ENCODE measurements at regions not wholly inside any gene's neighbourhood (a gene's known extent, or its start where the extent isn't known, plus 50 kb on each side); places are given as distances from the start of the nearest gene placed in this dataset.

DNA sequence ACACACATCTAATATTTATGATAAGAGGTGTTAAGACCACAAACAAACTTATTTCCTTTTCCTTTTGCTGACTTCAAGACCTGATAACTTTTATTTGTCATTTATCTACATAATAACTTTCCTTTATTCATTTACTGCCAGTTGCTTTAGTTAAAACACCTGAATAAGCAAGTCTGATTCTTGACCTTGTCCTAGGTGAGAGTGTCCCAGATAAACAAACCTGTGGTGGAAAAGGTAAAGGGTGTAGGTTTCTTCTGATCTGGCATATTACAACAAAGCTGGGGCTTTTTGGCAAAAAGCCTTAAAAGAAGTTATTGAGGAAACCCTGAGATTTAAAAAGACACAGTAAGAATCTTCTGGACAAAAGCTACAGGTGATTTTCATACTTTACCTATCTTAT lies 191.5 kb downstream of the ZBBX start:
- no peak for DNase-seq

GRCh38 chr3:167187221-167187620 lies 192.9 kb downstream of the ZBBX start:
- DNase-seq, result no peak

DNA sequence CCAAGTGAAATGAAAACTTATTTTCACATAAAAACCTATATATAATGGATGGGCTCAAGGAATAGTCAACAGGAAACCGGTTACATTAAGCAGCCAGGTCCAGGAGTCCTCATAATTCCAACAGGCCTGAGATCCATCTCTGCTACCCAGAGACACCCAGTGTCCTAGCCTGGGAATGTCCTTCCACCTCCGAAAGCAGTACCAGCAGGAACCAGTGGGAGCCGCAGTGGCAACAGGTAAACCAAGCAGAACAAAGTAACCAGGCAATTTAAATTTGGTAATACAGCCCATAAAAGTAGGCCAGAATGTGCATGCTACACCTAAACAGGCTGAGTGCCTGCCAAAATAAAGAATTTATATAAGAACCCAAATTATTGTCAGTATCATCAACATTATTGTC lies 195.6 kb downstream of the ZBBX start:
- no peak for DNase-seq

GRCh38 chr3:167172377-167172776 lies 207.7 kb downstream of the ZBBX start:
- no peak for DNase-seq

GRCh38 chr3:167167491-167167890 lies 212.6 kb downstream of the ZBBX start:
- no peak for DNase-seq

DNA sequence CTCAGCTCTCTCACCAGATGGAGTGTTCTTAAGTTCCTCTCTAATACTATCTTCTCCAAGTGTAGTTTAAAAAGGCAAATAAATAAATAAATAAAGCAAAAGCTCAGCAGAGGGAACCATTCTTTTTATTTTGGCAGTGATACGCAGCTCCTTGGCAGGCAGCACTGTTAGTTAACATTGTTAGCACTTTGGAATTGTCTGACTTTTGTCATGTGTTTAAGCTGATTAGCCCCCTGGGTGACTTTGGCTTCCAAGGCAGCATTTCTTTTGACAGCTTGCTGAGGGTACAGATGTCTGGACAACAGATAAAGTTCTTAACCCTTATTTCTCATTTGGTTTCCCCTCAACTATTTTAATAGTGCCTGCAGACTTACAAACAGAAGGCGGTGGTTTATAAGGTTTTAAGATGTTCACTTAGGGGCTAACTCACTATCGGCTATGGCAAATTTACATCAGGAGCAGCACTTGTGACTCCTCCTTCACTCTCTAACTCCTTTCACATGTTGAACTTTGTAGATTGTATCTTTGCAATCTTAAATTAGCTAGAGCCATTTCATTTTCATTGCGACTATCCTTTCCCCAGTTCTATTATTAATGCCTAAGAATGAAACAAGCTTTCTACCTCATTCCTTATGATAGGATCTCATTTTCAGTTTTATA lies 213.4 kb downstream of the ZBBX start:
- DNase-seq, result no peak

DNA sequence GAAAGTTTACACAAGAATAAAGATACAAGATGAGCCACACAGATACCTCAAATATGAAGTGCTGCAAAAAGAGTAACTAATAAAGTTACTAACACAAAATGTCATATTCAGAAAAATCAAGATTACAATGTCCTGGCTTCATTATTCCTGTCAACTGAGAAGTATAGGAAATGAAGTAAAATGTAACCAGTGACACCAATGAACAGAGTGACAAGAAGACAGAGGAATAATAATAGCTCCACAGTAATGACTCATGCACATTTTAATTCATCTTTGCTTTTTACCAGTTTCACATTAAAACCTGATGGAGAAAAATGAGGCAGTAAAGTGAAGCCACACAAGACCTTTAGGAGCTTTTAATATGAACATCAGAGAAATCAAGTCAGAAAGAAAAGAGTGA lies 214.1 kb downstream of the ZBBX start:
- no peak for DNase-seq

DNA sequence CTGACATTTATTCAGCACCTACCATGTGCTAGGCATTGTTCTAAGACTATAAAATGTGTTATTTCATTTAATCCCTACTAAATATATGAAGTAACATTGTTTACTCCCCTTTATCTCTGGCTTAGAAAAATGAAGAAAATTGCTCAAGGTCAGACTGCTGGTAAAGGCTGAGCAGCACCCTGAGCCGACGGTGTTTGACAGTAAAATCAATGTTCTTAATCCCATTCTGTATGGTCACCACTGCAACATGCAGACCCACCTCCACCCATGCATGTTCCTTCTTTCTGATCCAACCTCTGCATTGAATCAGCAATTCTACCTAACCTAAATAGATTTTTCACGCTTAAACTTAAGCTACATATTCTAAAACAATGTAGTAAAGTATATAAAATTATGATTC lies 216.5 kb downstream of the ZBBX start:
- no peak for DNase-seq

DNA sequence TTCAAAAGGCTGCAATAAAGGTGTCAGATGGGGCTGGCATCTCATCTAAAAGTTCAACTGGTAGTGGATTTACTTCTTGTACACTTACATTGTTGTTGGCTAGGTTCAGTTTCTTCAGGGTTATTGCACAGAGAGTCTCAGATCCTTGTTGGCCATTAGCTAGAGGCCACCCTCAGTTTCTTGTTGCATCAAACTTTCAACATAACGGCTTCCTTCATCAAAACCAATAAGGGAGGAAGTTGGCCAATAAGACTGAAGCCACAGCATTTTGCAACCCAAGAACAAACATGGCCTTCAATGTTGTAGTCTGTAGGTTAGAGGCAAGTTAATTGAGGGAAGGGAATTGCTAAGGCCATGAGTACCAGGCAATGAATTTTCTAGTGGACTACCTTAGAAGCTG lies 218.0 kb downstream of the ZBBX start:
- DNase-seq, result no peak

- DNase-seq, result no peak
These were observed 219.3 kb downstream of the ZBBX start for GRCh38 chr3:167160781-167161180.

GRCh38 chr3:167151636-167152035 lies 228.5 kb downstream of the ZBBX start:
- peak; percentile 6 for DNase-seq

DNA sequence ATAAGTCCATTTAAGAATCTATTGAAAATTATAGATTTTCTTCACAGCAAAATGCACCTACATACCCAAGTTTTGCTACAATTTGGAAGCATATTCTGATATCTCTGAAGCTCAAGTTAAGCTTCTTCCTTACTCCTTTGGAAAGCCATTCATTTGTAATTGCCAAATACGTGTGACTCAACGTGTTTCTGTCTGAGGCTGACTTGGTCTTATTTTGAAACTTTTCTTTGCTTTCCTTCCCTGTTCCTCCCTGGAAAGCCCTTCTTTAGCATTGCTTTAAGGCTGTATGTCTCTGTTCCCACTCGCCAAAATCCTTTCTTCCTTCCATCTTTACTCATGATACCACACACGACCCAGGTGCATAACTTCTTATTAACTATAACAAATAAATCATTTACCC lies 232.0 kb downstream of the ZBBX start:
- DNase-seq, result no peak

DNA sequence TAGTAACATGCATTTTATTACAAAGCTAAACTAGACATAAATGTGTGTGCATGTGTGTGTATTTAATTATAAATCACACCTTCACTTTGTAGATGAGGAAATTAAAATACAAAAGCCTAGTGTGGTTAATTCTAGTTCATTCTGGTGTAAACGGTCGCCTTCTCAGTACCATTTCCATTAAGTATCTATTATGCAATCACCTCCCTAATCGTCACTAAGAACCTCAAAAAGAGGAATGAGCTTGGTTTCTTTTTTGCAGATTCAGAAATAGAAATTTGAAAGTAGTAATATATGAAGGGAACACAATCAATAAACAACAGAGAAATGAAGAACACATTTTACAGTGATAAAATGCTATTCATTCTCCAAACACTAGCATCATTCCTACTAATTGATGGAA lies 233.2 kb downstream of the ZBBX start:
- DNase-seq, result no peak

DNA sequence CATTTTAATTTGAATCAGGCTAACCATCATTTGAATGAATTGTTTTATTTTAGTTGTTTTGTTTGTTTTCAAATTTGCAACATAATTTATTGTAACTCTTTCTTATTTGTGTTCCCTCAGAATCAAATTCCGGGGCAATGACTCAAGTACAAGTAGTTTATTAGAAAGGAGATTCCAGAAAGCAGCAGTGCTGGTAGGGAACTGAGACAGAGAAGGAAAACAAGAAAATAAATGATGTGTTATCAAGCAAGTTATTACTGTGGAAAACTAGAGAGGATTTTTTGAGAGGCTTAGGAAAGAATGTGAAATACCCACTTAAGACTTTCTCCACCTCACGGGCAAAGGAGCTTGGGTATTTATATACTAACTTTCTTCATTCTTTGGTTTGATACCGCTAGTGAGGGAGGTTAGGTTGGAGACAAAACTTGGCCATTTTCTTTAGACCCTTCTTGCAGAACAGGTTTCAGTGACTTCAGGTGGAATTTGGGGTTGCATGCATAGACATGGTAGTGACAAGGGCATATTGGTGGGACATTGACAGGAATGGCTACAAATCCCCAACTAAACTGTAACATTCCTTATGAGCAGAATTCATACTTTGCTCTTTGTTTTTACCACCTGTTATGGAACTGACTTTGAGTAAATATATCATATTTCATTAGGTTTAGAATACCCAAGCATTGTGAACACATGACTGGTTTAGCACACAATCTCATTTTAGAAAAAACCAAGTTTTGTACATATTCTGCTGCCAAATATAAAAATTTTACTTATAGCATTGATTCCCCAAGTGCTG lies 254.3 kb downstream of the ZBBX start:
- no peak for DNase-seq

- no peak for DNase-seq
These were observed 259.3 kb downstream of the ZBBX start for GRCh38 chr3:167120828-167121227.

DNA sequence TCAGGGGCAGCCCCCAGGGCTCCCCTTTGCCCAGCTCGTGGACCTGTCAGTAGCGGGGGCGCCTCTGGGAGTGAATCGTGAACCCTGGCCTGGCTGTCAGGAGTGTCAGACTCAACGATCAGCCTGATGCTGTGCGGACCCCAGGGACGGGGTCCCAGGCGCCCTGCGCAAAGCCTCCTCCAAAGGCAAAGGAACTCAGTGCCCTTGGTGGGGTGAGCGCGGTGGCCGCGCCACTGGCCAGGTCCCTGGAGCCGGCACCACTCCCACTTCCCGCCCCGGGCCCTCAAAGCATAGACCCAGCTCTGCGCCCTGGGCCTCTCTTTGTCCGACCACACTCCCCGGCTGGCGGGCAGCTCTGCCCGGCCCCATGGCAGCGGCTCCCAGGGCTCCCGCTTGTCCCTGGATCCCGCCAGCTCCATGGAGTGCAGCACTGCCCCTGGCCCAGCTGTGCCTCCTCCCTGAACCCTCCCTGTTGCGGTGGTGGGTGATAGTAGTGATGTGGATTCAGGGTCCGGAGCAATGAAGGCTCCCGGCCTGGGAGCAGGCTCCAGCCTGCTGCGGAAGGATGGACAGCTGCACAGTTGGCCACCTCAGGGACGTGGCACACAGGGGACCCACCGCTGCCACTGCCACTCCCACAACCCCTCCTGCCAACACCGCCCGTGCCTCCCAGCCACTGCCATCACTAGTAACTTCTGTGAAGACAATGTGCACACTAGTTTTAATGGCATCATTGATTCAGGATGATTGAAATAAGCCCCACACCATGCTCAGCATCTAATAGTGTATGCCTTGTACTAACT lies 263.8 kb downstream of the ZBBX start:
- DNase-seq, result no peak

DNA sequence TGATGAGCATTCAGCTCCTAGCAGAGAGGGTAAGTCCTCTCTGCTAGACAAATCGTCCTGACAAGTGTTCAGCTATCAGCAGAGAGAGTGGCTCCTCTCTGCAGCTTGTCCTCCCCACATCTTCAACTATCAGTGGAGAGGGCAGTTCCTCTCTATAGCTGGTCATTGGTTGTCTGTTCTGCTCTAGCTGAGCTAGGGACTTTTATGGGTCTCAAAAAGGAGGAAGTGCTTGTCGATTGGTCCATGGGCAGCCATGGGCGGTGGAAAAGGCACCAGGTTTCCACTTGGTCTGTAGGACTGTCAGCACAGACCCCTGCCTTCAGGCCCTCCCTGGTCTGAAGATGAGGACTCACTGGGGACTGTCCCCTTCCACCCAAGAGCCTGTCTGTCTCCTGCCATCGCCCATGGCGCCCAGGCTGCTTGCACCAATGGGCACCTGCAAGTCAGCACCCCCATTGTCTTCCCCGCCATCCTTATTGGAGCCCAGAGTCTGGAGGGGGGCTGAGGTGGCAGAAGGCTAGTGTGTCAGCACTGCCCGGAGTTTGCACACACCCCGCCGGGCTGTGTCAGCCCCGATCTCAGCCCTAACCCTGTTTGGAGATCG lies 264.7 kb downstream of the ZBBX start:
- DNase-seq, result no peak

DNA sequence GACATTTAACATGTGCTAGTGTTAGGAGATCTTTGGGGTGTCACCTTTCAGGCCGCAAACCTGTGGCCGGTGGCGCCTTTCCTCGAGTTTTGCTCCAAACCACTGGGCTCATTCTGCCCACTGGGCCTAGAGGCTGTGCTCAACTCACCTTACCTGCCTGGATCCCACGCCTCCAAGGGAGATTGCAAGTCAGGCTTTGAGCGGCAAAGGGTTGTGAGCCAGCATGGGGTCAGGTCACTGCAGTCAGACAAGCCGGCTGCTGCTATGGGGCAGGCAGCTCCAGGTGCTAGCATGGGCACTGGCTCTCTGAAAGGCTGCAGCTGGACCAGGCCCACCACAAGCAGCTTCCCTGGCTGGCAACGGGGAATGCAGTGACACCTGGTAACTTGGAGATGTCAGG lies 265.5 kb downstream of the ZBBX start:
- DNase-seq, result no peak

DNA sequence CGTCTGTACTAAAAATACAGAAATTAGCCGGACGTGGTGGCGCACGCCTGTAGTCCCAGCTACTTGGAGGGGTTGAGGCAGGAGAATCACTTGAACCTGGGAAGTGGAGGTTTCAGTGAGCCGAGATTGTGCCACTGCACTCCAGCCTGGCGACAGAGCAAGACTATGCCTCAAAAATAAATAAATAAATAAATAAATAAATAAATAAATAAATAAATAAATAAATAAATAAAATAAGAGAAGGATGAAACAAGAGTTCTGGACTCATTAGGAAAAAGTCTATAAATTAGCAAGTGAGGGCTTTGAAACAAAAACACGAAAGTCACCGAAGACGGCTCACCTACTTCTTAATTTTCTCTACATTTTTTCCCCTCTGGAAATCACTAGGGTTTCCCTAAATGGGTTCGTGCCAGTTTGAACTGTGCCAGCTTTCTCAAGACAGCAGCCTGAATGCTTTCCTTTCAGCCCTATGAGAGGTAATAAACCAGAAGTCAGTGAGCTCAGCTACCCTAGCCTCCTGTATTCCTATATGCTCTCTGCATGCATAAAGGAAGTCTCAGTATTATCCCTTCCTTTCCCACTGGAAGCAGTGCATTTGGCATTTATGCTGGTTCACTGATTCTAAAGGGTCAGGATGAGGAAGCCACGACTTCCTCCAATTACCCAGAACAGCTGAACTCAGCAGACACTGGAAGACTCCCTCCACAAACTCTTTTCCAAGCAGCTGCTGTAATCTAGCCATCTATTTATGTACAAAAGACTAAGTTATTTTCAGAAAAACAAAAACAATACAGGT lies 266.9 kb downstream of the ZBBX start:
- DNase-seq, result no peak

- peak; percentile 80 for DNase-seq
These were observed 269.2 kb downstream of the ZBBX start for GRCh38 chr3:167110901-167111300.

- no peak for DNase-seq
These were observed 270.4 kb downstream of the ZBBX start for GRCh38 chr3:167109746-167110145.

DNA sequence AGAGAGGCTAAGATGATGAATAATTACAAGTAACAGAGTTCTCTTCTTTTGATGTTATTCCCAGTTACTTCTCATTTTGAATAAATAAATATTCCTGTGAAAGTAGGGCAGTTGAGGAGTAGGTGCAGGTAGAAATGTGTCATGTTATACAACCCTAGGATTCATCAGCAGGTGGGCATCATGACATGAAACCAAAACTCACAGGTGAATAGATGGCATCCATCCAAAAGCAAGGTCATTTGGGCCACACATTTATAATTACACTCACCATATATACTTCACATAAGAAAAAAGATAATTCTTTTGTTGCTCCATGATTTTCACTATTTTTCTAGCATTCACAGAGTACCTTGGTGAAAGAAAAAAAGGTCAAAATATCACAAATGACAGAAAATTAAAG lies 273.6 kb downstream of the ZBBX start:
- no peak for DNase-seq

GRCh38 chr3:167102071-167102470 lies 278.0 kb downstream of the ZBBX start:
- DNase-seq, result no peak

Data from DMS153 (cell line).